Cerebellar cortex (tissue), 1 donor: ENCODE measurements at regions not wholly inside any gene's neighbourhood (a gene's known extent, or its start where the extent isn't known, plus 50 kb on each side); places are given as distances from the start of the nearest gene placed in this dataset.

ENCODE experiments used
- DNase-seq: peaks from one replicate; pipeline ENCODE4 v3.0.0-alpha.2; 2015; ENCODE audit warnings: low spot score

DNA sequence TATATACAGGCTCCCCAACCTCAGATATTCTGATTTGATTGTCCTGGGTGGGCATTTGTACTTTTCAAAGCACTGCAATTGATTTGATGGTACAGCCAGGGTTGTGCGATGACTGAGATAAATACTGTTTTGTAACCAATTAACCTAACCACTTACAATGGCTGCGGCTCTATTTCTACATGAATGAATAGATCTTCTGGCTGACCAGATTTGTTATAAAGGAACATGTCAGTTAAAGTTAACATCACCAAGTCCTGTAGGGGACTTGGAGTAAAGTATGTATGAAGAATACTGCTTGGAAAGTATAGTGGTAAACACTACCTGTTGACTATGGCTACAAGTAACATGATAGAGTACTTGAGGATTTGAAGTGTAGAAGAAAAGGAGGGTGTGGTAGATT lies 369.2 kb upstream of the JAG1 start:
- DNase-seq: no peak

DNA sequence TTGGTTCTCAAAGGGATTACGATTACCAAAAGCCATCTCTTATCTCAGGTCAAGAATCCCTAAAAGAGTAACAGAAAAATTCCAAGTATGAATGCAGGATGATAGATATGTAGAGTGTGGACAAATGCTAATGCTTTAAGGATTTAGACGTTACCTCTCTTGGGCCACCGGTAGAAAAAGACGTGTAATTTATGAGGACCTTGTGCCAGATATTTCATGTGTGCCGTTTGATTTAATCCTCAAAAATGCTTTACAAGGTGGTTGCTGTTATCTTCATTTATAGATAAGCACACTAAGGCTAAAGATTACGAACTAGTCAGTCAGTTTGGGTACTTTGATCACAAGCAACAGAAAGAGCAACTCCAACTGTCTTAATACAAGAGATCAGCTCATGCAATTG lies 370.8 kb upstream of the JAG1 start:
- DNase-seq: no peak

DNA sequence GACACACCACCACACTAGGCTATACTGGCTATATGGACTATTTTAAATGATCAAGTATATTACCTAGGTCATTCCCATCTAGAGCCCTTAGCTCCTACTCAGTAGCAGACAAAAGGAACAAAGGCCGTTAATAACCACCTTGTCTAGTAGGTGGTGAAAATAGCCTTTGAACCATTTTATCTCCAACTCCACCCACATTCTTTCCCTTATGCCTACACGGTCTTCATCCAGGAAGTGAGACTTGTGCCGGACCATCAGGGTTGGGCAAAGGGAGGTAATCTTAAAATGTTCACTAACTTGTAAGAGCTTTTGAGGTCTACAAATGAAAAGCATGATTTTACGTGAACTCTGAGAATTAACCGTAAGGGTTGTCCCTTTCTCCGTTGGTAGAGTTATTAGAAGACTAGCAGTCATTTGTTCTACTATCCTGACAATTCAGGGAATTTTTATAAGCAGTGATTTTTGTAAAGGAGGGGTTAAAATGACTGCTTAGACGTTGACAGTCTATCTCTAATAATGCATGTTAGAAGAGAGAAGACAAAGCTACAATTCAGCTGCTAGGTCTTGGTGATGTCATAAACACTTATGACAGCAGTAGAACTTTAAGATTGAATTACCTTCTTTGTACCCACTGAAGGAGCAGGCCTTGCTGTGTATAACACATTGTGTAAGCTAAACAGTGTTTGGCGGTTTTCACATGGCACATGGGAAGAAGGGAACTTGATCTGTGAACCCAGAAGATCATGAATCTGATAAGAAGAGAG lies 371.8 kb upstream of the JAG1 start:
- no peak for DNase-seq

DNA sequence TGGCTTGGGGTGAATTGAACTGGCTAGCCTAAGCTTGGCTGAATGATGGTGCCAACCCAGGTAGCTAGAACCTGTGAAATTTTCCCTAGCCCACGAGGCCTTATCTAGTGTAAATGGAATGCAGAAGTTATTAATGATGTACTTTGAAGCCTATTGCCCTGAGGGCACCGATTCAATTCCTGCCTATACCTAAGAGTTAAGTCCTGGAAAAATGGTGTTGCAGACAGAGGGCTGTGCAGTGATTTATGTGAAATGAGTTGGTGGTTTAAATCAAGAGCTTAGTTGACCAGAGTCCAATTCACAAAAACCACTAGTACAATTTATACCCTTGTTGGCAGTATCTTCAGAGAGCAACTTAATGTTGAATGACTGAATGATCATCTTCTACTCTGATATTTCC lies 373.8 kb upstream of the JAG1 start:
- no peak for DNase-seq

DNA sequence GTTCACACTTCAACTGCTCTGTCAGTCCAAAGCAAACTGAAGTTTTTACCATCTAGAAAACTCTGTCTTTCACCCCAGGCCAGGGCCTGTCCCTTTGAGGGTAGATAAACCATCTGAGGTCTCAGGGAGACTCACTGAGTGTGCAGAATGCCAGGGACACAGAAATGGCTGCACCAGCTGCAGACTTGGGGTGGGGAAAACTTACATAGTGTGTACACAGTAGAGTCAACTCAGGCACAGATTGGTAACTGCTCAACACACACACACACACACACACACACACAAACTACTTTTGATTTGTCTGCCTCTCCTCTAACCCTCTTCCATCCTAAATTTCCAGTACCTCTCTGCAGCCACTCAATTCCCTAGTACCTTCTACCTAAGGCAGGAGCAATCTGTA lies 374.9 kb upstream of the JAG1 start:
- DNase-seq: no peak

DNA sequence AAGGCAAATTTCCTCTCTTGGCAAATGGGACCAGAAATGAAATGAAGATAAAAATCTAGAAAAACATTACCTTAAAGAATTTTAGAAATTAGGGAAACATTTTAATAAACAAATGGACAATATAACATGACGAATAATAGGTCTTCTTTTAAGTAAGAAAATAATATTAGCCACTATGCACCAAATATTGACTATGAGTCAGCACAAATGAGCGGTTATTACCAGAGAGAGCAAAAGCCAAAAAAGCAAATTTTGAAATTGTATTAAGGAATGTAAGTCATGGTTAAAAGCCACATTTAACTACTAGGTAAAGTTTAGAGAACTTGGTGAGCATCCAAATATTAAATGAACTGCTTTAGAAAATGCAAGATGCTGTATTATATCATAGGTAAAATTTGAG lies 376.6 kb upstream of the JAG1 start:
- DNase-seq: no peak

DNA sequence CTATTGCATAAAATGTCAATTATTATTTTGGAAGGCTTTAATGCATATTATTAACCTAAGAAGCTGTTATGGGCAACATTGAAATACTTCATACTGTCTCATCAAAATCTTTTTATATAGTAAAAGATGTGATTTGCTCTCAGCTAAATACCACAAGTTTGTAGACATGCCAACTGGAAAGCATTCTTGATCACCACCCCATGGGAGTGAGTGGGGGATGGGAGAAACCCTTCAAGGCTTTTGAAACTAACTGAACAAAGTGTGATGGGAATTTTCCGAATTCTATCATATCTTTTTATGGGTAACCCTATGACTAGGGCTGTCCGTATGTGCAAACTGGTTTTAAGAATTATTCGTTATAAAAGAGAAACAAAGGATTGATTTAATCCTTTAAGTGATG lies 377.3 kb upstream of the JAG1 start:
- no peak for DNase-seq

DNA sequence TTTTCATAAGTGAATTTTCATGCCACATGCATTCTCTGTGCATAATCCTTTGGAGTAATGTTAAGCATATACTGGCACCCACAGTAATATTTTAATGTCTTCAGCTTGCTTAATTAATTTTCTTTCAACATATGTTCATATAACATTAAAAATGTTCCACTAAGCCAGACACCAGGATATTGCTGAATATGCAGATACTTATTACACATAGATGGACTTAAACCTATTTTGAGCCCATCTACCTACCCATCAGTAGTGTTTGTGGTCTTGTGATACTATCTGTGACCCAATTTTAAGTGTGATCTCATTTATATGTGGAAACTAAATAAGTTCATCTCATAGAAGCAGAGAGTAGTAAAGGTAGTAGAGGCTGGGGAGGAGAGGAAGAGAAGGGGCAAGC lies 379.5 kb upstream of the JAG1 start:
- no peak for DNase-seq

DNA sequence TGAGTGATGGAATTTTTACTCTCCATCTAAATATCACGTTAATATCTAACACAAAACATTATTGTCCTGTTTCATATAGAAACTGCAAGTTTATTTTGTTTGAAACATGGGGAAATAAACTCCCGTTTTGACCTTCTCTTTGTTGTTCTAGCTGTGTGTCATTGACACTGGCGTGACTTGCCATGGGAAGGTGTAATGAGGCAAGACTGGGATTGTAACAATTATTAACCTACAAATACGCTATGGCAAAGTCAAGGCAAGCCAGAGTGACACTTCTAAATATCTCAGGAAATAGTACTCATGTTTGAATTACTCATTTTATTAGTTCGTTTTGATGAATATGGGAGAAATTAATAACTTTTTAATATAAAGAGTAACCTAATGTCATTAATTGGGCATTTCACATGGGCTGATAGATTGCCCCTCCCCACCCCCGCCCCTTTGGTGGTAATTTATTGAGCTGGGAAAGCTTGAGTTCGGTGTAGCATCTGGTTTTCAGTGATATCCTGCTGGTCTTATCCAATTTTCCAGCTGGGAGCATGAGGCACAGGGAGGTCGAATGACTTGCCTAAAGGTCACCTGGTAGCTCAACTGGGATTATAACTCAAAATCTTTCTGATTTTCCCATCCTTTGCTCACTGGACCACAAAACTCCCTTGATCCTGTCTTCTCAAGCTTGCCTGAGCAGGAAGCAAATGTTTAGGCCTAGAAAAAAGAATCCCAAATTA lies 380.6 kb upstream of the JAG1 start:
- no peak for DNase-seq

DNA sequence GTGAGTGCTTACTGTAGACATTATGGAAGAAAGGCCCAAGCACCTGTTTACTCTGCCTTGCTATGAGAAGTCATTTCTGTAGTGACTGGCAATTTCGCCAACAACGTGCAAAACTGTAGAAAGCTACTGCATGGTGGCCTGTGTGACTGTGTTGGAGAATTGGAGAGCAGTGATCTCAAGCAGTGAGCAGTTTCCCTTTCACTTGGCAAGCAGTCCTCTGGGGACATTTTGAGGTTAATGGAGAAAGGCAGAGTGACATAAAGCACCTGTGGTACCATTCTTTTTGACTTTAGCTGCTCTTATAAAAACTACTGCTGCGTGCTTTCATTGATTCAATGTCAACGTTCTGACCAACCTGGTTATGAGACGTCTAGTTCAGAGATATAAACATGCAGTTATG lies 382.6 kb upstream of the JAG1 start:
- DNase-seq: no peak

DNA sequence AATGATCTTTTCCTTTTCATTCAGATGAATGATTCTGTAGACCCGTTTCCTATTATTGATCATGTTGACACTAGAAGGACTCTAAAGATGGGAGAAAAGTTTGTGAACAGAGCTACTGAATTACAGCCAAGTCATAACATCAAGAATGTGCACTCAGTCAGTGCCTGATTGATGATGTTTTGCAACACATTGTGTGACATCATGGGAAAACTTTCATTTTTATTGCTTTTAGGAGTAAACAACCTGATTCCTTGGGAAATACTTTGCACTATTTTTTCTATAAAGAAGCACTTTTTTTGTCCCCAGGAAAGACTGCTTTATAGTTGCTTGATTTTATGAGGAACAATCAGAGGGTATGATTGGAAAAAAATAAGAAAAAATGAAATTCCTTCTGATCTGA lies 383.8 kb upstream of the JAG1 start:
- DNase-seq: no peak

DNA sequence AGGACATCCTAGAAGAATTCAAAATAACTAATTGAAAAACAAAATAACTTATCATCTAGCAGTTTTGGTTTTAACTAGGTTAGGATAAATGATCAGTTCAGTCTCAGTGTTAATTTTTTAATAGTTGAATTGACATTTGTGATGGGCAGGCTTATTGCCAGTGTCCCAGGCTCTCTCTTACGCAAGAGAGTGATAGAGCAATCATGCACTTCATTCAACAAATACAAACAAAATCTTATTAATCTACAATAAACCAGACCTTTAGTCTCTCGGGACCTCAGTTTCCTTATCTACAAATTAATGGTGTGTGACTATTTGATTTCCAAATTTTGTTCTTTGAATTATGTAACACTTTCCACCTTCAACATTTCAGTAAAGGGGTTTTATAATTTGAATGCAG lies 385.9 kb upstream of the JAG1 start:
- no peak for DNase-seq

DNA sequence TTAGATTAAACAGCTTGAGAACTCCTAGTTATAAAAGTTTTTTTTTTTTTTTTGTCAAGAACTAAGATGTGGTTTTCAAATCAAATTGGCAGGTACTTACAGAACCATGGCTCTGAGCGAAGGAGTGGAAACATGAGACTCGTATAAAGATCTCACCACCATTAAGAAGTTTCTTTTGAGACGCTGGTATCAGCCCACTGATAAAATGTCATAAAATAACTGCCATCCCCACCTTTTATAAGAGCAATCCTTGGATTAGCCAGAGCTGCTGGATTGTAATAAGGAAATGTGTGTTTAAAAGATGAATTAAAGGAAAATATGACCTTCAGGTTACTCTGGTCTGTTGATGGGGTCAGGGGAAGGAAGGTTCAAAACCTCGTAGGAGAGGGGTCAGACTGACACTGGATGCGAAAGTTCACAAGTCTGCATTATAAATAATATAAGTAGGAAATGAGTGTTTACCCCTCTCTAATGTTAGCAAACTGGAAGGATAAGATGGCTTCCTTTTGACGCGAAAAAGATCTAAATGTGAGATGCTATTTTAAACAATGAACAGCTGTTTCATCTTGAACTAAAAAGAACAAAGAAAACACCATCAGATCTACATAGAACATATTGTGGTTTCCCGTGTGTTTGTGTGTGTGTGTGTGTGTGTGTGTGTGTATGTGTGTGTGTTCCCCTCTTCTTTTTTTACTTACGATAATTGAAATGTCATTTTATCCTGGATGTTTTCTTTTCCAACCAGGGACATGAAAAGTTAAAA lies 386.8 kb upstream of the JAG1 start:
- DNase-seq: no peak

DNA sequence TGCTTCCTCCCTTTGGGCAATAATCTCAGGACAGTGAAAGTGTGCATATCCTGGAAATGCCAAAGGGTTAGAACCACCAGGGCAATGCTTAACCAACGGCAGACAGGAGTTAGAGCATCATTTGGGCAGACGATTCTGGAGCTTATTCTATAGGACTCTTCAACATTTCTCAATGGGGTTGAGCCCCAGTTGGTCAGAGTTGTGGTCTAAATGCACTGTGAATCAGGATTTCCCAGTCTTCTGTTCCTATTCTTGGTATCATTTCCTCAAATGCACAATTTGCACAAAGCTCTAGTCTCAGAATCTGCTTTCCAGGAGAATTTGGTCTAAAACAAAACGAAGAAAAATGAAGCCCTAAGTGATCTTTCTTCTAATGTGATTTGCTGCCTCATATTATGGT lies 389.6 kb upstream of the JAG1 start:
- DNase-seq: no peak

DNA sequence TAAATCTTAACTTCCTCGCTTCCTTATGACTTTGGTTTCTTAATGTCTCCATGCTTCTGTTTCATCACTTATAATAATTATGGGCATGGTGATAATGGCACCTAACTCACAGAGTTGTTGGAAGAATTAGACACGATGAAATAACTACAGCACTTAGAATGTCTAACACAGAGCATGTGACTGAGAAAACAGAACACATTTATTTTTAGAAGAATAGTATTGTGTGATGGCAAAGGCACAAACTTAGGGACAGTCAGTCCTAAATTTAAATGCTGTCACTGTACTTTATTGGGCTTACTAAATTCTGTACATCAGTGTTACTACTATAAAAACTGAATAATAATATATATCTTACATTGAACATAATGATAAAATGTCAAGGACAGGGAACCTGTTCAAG lies 391.1 kb upstream of the JAG1 start:
- DNase-seq: no peak

DNA sequence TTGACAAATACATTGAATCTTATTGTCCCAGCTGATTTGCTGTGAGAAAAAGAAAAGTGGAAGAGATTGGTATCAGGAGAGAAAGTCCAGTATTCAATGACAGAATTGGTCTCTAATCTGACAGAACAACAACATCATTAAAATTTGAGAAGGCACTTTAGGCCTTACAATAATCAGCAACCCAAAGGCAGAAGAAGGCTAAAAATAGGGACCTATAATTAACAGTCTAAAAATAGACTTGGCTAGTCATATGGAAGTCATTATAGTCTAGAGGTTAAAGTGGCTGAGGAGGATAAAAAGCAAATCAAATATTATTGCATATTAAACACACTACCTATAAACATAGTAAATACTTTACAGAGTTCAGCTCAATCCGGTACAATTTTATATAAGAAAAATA lies 393.6 kb upstream of the JAG1 start:
- no peak for DNase-seq

DNA sequence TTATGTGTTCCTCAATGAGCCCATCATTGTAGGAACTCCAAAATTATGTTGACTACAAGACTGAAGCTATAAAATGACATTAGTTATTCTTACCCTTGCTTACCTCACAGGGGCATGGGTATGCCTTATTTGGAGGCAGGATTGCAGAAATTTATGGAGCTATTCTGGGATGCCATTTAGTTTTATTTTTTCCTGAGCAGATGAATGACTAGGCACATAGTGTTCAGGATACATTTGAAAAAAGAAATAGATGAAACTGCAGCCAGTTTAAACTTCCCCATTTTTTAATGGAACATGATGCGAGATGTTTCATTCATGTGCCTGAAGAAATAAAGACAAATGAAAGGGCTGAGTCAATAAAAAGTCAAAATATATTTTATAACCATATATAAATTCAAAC lies 399.2 kb upstream of the JAG1 start:
- no peak for DNase-seq

DNA sequence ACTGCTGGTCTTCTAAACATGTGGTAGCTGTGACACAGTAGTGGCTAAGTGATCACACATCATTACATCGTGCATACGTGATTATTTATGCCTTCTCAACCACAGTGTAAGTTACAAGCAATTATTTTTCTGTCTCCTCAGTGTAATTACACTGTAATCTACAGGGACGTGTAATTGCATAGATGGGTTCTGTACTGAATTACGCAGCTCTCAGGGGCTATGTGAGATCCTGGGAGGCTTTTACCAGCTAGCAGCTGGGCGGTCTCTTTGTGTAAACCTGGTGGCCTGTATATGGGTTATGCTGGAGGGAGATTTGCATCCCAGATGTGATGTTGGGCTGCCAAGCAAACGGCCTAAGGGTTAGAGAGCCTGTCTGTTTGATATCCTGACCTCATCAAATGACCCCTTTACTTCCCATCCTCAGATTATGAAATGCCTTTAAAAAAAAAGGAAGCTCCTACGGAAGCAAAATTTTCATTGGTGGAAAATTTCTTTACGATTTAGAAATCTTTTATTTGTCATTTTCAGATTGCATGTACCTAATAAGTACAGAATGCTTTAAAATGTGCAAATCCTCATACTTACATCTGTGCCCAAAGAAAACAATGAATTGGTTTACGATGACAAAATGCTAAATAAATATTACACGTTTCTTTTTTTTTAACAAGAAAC lies 402.8 kb upstream of the JAG1 start:
- DNase-seq: no peak

DNA sequence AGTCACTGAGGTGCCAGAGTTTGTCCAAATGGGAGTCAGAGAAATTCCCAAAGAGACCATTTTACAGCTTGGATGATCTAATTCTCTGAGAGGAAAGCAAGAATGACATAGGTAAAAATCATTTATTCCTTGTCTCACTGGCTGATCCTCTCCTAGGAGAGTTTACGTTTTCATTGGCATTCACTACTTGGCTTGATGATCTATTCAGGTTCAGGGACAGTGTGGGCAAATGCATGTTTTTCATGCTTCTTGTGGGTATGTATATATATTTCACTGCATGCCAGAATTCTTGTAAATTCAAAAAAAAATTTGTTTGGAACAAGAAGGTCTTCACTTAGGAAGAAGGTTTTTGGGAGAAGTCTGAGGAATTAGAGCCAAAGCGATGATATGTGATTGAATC lies 403.4 kb upstream of the JAG1 start:
- no peak for DNase-seq

DNA sequence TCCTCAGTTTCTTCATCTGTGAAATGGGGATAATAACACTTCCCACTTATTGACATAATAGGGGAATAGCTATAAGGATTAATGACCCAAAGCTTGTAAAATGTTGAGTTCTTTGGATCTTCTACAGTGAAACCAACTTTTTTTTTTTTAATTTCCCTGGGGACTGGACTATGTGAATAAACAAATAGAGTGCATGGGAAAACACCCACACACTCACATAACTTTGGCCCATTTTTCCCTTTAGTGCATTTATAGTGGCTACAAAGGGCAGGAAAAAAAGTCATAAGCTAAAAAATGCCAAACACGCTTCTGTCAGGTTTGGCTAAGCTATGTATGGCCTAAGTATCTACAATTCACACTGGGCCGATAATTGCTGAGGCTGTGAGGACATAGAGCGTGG lies 406.2 kb upstream of the JAG1 start:
- DNase-seq: no peak

DNA sequence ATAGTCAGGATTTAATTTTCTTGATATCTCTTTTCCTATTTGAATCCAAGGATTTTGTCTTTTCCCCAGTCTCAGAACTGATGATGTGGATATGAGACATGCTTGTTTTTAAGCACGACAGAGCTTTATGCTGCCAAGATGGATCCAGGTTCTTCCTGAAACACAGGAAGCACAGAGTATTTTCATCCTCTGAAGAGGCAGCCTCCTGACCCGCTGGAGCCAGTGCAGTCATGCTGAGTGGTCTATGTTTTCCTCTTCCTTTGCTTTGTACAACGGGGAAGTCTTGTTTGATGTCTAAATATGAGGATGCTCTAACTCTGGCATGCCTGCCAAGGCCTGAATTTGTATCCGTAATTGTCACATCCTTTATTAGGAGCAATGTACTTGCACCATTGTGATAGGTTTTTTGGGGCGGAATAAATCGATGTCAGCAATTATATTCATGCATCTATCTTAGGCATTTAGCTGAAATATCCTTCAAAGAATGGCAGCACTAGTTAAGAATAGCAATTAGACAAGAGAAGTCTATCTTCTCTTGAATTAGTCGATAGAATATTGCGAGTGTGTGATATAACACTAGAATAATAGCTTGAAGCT lies 407.1 kb upstream of the JAG1 start:
- DNase-seq: no peak

DNA sequence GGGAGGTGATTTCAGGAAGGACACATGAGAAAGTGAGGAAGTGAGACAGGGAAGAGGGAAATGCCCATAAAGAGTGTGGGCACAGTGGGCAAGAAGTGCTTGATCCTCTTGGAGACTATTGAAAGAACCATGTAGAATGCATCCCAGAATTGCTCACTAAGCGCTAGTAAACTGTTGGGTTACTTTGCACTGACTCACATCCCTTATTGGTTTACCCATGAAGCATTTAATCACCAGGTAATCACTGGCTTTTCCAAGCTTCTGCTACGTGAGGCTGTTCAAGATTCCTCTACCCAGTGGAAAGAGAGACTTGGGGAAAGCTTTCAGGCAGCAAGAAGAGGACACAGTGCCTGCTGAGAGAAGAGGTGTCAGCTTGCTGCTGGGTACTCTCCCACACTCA lies 410.0 kb upstream of the JAG1 start:
- no peak for DNase-seq
